Fibroblast of gingiva (primary cell): ENCODE measurements at regions not wholly inside any gene's neighbourhood (a gene's known extent, or its start where the extent isn't known, plus 50 kb on each side); places are given as distances from the start of the nearest gene placed in this dataset.

ENCODE experiments used
- DNase-seq: peaks from one replicate; pipeline ENCODE4 v3.0.0-alpha.2; 2011; ENCODE audit warnings: low read depth

GRCh38 chr15:29601811-29602210 is 220.5 kb downstream of the TJP1 start:
- DNase-seq = no peak

GRCh38 chr15:29600262-29600661 is 222.0 kb downstream of the TJP1 start:
- no peak for DNase-seq

- DNase-seq = no peak
Observed at GRCh38 chr15:29596266-29596665, 226.0 kb downstream of the TJP1 start.

GRCh38 chr15:29593629-29594028 is 228.6 kb downstream of the TJP1 start:
- no peak for DNase-seq

- no peak for DNase-seq
Observed at GRCh38 chr15:29593111-29593510, 229.2 kb downstream of the TJP1 start.

GRCh38 chr15:29590701-29591100 is 231.6 kb downstream of the TJP1 start:
- no peak for DNase-seq

- DNase-seq = no peak
Observed at GRCh38 chr15:29589975-29590374, 232.3 kb downstream of the TJP1 start.

- no peak for DNase-seq
Observed at GRCh38 chr15:29589416-29589815, 232.9 kb downstream of the TJP1 start.

GRCh38 chr15:29573197-29573838 is 248.9 kb downstream of the TJP1 start:
- no peak for DNase-seq

GRCh38 chr15:29571792-29572431 is 250.4 kb downstream of the TJP1 start:
- DNase-seq = no peak

GRCh38 chr15:29570948-29571791 is 251.1 kb downstream of the TJP1 start:
- DNase-seq = no peak

GRCh38 chr15:29570121-29570947 is 251.9 kb downstream of the TJP1 start:
- no peak for DNase-seq

GRCh38 chr15:29569533-29570092 is 252.7 kb downstream of the TJP1 start:
- DNase-seq = no peak

- no peak for DNase-seq
Observed at GRCh38 chr15:29568840-29569532, 253.3 kb downstream of the TJP1 start.

- DNase-seq = no peak
Observed at GRCh38 chr15:29567336-29567735, 254.9 kb downstream of the TJP1 start.

- DNase-seq = no peak
Observed at GRCh38 chr15:29566914-29567313, 255.4 kb downstream of the TJP1 start.

GRCh38 chr15:29563112-29563511 is 259.2 kb downstream of the TJP1 start:
- DNase-seq = no peak

- no peak for DNase-seq
Observed at GRCh38 chr15:29560896-29561295, 261.4 kb downstream of the TJP1 start.

GRCh38 chr15:29558261-29558660 is 264.0 kb downstream of the TJP1 start:
- no peak for DNase-seq

GRCh38 chr15:29557171-29557570 is 265.1 kb downstream of the TJP1 start:
- no peak for DNase-seq

- no peak for DNase-seq
Observed at GRCh38 chr15:29556380-29556779, 265.9 kb downstream of the TJP1 start.
